GM21526 (cell line): ENCODE measurements at regions not wholly inside any gene's neighbourhood (a gene's known extent, or its start where the extent isn't known, plus 50 kb on each side); places are given as distances from the start of the nearest gene placed in this dataset.
"Not testable (repeated sequence)": the region's sequence is repeated elsewhere in the genome, so short reads cannot be mapped to it uniquely, and the experiment has no call there.

Source experiments
- ATAC-seq: cut with Tn5 transposase; IDR thresholded peaks from one replicate; pipeline ENCODE4 v1.9.1; 2021; ENCODE audit warnings: moderate library complexity; ENCODE audit not compliant: unreplicated experiment, low FRiP score

GRCh38 chr12:22808860-22809259 lies 183.9 kb downstream of the ETNK1 start:
- ATAC-seq, result no peak

DNA sequence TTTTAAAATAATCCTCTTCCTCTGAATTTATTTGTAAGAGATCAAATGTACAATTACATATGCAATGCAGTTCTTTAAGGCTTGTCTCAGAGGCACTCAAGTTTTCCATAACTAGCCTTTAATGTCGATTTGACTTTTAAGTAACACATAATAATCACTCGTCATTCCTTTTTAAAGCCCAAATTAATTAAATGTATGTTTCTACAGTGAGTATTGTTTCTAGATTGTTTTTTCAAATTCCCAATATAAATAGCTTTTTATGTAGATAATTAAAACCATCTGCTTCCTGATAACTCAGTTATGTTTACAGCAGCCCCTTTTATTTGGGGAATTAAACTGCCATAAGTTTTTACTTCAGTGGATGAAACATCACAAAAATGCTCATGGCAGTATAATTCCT lies 185.1 kb downstream of the ETNK1 start:
- no peak for ATAC-seq

DNA sequence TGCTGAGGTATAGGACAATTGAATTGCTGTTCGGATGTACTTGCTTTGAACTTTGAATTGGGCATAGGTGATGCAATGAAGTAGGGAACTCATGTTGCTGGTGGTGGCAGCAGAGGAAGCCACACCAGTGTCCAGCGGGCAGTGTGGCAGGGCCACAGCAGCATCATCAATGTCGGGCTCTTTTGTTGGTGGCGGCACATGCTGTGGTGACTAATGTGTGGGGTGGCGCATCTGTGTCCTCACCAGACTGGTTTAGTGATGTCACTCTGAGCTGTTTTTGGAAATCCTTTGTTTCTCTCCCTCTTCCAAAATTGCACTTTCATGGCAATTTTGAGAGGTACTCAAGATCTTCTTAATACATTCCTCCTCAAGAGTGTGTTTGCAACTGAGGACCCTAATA lies 187.6 kb downstream of the ETNK1 start:
- ATAC-seq, result no peak

- ATAC-seq, result no peak
Observed at GRCh38 chr12:22821985-22822384, 197.0 kb downstream of the ETNK1 start.

GRCh38 chr12:22826026-22826425 lies 201.1 kb downstream of the ETNK1 start:
- no peak for ATAC-seq

DNA sequence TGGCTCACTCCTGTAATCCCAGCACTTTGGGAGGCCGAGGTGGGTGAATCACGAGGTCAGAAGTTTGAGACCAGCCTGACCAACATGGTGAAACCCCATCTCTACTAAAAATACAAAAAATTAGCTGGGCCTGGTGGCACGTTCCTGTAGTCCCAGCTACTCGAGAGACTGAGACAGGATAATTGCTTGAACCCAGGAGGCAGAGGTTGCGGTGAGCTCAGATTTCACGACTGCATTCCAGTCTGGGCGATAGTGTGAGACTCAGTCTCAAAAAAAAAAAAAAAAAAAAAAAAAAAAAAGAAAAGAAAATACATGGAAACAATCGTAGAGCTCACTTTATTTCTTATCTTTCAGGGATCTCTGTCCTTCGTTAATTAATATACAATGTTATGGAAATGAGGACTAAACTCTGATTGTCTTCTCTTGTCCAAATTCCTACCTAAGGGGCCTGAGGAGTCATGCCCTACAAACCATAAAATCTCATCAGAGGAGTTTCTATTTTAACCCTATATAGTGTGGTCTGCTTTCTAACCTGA lies 201.5 kb downstream of the ETNK1 start:
- not testable (repeated sequence) for ATAC-seq

DNA sequence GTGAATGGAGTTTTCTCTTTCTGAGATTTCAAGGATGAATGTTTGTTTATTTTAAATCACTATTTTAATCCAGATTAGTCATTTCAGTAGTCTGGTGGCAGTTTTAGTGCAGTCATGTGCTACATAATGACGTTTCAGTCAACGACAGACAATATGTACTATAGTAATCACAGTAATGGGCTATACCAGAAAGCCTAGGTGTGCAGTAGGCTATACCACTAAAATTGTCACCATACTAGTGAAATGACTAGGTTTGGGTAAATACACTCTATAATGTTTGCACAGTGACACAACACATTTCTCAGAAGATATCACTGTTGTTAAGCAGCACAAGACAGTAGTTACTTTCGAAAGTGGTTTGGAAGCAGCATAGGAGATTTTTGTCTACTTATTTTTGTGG lies 203.1 kb downstream of the ETNK1 start:
- ATAC-seq, result no peak

DNA sequence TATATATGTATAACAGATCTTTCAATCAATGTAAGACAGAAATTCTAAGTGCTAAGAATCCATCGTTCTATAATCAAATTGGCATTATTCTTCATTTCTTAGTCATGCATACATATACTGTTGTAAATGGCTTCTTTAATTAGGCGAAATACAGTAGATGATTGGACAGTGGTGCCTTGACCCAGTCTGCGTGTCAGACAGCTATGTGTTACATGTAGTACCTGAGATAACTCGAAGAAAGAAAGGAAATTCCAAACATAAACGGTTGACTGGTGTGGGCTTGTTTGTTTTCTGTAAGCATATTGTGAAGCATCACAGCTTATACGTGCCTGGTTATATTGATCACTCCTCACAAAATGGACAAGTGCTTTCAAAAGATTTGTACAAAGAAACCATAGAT lies 210.5 kb downstream of the ETNK1 start:
- ATAC-seq, result no peak

- ATAC-seq, result no peak
Observed at GRCh38 chr12:22850185-22850584, 225.2 kb downstream of the ETNK1 start.

GRCh38 chr12:22851532-22851931 lies 226.6 kb downstream of the ETNK1 start:
- ATAC-seq, result no peak

GRCh38 chr12:22855456-22855855 lies 230.5 kb downstream of the ETNK1 start:
- no peak for ATAC-seq

DNA sequence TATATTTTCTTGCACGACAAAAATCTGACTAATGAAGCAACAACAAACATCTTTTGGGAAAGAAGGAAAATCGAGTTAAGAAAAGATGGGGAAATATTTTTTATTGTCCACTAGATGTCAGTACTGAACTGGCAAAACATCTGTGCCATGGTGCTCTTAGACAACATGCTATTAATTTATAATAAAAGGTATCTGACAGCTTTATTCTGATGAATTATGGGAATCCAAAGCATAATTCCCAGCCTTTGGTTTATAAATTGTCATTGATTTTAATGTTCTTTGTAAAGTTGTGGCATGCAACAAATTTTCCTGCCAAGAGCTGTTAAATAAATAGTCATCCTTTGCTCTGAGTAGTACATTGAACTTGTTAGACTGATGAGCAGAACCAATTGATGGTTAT lies 231.2 kb downstream of the ETNK1 start:
- ATAC-seq, result no peak

DNA sequence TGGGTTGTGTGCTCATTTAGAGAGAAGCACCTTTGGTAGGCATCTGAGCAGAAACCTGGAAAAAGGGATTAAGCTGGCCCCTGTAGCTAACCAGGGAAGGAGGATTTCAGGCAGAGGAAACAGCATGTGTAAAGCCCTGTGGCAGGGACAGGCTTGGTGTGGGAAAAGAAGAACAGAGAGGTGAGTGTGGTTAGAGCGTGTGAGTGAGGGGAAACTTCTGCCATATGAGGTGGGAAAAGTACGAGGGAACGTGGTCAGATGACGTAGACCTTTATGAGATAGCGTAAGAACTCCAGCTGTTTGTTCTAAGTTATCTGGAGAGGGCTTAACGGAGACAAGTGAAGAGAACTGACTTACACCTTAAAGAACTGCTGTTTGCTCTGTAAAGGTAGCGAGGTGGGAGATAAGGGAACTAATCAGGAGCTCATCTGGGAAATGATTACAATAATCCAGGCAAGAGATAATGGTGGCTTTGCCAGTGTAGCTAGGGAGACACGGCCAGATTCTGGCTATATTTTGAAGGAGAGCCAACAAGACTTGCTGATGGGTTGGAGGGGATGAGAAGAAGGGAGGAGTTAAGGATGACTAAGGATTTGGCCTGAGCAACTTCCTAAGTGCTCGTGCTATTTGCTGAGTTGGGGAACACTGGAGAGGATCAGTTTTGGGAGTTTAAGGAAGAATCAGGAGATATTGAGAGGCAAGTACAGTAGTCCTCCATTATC lies 234.0 kb downstream of the ETNK1 start:
- ATAC-seq, result no peak

DNA sequence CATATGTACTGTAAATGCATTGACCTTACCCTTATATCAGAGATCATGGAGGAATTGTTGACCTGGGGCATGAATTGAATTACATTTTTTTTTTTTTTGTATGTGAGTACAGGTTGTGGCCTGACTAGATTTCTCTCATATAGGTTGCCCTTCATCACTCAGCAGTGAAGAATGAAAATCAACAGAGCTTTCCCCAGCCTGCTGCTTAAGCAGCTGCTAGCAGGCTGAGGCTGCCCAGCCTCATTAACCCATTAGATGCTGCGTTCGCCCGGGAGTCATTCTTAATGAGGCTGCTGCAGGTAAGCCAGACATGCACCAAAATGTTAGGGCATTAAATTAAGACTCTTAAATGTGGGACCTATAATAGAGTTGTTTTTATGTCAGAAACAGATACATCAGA lies 236.0 kb downstream of the ETNK1 start:
- ATAC-seq, result no peak

GRCh38 chr12:22865822-22866221 lies 240.9 kb downstream of the ETNK1 start:
- no peak for ATAC-seq

DNA sequence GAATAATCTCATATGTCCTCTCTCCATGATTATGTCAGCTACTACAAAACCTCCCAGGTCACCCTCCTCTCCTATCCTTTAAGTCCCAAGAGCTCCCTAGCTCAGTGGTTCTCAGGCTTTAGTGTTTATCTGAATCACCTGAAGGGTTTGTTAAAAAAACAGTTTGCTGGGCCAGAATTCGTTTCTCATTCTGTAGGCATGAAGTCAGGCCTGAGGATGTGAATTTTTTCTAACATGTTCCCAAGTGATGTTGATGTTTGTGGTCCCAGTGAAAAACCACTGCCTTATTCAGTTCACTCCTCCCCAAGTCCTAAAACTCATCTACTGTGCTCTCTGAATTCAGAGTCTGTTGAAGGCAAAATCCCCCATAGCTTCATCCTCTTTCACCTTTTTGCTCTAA lies 241.4 kb downstream of the ETNK1 start:
- ATAC-seq, result no peak

GRCh38 chr12:22874151-22874550 lies 249.2 kb downstream of the ETNK1 start:
- ATAC-seq, result no peak

- ATAC-seq, result no peak
Observed at GRCh38 chr12:22876262-22876661, 251.3 kb downstream of the ETNK1 start.

- no peak for ATAC-seq
Observed at GRCh38 chr12:22879203-22879602, 254.2 kb downstream of the ETNK1 start.

GRCh38 chr12:22880331-22880730 lies 255.4 kb downstream of the ETNK1 start:
- no peak for ATAC-seq

DNA sequence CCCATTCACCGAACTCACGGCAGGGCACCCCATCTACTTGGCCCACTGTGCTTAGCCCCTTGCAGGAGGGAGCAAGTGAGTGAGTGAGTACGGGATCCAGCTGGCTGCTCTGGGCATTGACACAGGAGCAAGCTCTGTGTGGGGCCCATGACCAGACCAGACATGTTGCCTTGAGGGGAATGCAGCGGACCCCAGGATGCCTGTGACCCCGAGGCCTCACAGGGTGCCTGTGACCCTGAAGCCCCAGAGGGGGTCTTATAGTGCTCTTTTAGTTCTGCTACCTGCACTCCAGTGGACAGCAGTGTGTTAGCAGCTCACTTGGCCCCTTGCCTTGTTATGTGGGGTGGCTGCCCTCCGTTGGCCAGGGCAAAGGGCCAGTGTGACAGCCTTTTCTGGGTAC lies 255.8 kb downstream of the ETNK1 start:
- ATAC-seq, result no peak

- ATAC-seq, result no peak
Observed at GRCh38 chr12:22881878-22882385, 257.0 kb downstream of the ETNK1 start.
